ENCODE measurements at regions not wholly inside any gene's neighbourhood (a gene's known extent, or its start where the extent isn't known, plus 50 kb on each side); places are given as distances from the start of the nearest gene placed in this dataset.
"Not testable (repeated sequence)": the region's sequence is repeated elsewhere in the genome, so short reads cannot be mapped to it uniquely, and the experiment has no call there.

DNA sequence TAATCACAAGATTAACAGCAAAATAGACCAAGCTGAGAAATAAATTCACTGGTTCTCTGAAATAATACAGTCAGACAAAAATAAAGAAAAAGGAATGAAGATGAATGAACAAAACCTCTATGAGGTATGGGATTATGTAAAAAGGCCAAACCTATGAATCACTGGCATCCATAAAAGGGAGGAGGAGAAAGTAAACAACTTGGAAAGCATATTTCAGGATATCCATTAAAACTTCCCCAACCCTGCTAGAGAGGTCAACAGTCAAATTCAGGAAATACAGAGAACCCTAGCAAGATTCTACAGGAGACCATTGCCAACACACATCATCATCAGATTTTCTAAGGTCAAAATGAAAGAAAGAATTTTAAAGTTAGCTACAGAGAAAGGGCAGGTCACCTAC is 649.7 kb upstream of the CBLB start:
- H3K27ac ChIP-seq = no peak overlapping the region
- no peak for TF ChIP-seq ZFX (IDR thresholded peaks at IDR 0.05; ENCODE audit: borderline replicate concordance)
- TF ChIP-seq, protein P1, sequence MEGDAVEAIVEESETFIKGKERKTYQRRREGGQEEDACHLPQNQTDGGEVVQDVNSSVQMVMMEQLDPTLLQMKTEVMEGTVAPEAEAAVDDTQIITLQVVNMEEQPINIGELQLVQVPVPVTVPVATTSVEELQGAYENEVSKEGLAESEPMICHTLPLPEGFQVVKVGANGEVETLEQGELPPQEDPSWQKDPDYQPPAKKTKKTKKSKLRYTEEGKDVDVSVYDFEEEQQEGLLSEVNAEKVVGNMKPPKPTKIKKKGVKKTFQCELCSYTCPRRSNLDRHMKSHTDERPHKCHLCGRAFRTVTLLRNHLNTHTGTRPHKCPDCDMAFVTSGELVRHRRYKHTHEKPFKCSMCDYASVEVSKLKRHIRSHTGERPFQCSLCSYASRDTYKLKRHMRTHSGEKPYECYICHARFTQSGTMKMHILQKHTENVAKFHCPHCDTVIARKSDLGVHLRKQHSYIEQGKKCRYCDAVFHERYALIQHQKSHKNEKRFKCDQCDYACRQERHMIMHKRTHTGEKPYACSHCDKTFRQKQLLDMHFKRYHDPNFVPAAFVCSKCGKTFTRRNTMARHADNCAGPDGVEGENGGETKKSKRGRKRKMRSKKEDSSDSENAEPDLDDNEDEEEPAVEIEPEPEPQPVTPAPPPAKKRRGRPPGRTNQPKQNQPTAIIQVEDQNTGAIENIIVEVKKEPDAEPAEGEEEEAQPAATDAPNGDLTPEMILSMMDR (IDR thresholded peaks at IDR 0.05) = no peak

DNA sequence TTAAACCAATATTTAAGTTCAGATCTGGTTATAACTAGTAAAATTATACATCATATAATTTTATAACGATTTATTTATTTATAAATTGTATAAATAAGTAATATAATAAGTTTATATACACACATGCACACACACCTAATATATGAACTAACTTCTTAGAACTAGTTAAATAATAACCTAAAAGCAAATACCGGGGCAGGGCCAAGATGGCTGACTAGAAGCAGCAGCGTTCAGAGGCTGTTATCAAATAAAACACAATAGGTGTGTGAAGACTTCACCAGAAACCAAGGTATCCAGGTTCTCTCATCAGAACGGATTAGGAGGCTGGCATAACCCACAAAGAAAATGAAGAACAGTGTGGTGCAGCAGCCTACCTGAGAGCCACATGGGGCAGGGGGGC is 653.6 kb upstream of the CBLB start:
- TF ChIP-seq, protein P1 (IDR thresholded peaks at IDR 0.05) = no peak
- TF ChIP-seq ZFX (IDR thresholded peaks at IDR 0.05; ENCODE audit: borderline replicate concordance) = no peak
- no peak overlapping the region for H3K27ac ChIP-seq

DNA sequence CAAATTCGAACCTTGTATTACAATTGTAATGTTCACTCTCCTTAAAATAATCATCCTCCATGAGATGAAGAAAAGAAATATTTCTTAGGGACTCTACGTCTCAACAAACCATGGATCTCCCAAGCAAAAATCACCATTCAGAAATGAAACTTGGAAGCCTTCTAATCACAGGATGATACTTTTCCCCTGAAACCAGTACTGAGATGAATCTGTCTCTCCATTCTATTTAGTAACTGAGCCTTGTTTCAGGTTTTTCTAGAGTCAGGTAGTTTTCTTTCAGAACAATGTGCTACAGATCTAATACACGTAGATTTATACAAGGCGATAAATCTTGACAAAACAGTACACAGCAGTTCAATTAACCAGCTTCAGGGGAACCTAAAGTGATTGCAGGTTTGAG is 660.1 kb upstream of the CBLB start:
- TF ChIP-seq, protein P1 (IDR thresholded peaks at IDR 0.05) = no peak
- no peak for TF ChIP-seq ZFX (IDR thresholded peaks at IDR 0.05; ENCODE audit: borderline replicate concordance)
- no peak overlapping the region for H3K27ac ChIP-seq

DNA sequence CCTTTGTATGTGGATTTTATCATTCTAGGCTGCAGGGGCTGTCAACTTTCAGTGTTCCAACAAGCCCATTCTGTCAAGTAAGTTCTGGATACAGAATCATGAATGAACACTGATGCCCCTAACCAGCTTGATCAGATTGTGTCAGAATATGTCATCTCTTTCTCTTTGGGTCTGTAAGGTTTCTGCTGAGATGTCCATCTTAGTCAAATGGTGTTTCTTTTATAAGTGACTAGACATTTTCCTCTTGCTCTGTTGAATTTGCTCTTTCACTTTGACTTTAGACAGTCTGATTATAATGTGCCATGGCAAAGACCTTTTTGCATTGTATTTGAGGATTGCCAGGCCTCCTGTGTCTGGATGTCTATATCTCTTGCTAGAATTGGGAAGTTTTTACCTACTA is 660.9 kb upstream of the CBLB start:
- TF ChIP-seq ZFX (IDR thresholded peaks at IDR 0.05; ENCODE audit: borderline replicate concordance) = no peak
- TF ChIP-seq, protein P1 (IDR thresholded peaks at IDR 0.05) = no peak
- no peak overlapping the region for H3K27ac ChIP-seq

DNA sequence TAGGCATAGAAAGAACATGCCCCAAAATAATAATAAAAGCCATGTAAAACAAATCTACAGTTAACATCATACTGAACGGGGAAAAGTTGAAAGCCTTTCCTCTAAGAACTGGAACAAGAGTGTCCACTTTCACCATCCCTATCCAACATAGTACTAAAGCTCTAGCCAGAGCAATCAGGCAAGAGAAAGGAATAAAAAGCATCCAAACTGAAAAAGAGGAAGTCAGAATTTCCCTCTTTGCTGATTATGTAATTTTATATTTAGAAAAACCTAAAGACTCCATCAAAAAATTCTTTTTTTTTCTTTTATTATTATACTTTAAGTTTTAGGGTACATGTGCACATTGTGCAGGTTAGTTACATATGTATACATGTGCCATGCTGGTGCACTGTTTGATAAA is 661.6 kb upstream of the CBLB start:
- H3K27ac ChIP-seq = no peak overlapping the region
- TF ChIP-seq, protein P1 (IDR thresholded peaks at IDR 0.05) = no peak
- no peak for TF ChIP-seq ZFX (IDR thresholded peaks at IDR 0.05; ENCODE audit: borderline replicate concordance)

DNA sequence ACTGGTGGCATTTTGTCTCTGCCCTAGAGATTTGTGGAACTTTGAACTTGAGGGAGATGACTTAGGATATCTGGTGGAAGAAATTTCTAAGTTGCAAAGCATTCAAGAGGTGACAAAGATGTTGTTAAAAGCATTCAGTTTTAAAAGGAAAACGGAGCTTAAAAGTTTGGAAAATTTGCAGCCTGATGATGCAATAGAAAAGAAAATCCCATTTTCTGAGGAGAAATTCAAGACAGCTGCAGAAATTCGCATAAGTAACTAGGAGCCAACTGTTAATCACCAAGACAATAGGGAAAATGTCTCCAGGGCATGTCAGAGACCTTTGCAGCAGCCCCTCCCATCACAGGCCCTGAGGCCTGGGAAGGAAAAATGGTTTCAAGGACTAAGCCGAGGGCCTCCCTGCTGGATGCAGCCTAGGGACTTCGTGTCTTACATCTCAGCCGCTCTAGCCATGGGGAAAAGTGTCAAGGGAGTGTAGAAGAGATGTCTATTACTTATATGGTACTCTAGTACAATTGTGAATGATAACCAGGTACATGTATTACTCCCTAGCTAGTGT is 663.0 kb upstream of the CBLB start:
- not testable (repeated sequence) for H3K27ac ChIP-seq

DNA sequence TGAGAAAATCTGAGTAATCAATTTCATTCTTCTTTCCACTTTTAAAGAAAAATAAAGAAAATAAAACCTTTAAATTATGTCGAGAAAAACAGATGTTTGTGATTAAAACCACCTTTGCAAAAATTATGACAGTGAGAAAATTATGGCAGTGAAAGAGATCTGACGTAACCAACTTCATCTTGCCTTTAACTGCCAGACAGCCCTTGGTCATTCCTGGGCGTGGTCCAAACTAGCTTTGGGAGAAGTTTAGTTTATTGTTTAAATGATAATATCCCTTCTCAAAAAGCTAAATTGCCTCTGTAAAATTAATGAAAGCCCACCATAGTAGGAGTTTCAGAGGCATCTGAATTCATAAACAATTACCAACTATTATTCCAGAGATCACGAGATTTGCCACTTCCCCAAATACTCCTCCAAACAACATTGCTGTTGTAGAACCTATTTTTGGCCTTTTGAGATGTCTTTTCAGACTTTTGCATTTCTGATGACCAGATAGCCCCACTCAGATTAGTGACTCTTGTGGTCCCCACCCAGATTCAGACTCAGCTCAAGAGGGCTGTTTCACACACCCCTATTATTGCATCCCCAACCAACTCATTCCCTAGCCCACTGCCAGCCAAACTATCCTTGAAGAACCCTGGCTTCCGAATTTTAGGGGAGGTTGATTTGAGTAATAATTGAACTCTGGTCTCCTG is 664.4 kb upstream of the CBLB start:
- TF ChIP-seq ZFX (IDR thresholded peaks at IDR 0.05; ENCODE audit: borderline replicate concordance) = no peak
- TF ChIP-seq, protein P1 (IDR thresholded peaks at IDR 0.05) = no peak
- H3K27ac ChIP-seq = no peak overlapping the region

DNA sequence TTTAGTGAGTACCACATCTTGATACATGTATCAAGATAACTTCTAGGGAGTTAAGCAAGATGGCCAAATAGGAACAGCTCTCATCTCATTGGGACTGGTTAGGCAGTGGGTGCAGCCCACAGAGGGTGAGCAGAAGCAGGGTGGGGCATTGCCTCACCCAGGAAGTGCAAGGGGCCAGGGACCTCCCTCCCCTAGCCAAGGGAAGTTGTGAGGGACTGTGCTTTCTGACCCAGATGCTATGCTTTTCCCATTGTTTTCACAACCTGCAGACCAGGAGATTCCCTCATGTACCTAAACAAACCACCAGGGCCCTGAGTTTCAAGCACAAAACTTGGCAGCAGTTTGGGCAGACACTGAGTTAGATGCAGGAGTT is 665.0 kb upstream of the CBLB start:
- TF ChIP-seq, protein P1 (IDR thresholded peaks at IDR 0.05) = no peak
- no peak for TF ChIP-seq ZFX (IDR thresholded peaks at IDR 0.05; ENCODE audit: borderline replicate concordance)
- no peak overlapping the region for H3K27ac ChIP-seq

All from 22Rv1 (cell line).